AG20443 (cell line): ENCODE measurements at regions not wholly inside any gene's neighbourhood (a gene's known extent, or its start where the extent isn't known, plus 50 kb on each side); places are given as distances from the start of the nearest gene placed in this dataset.

ENCODE experiments used
- DNase-seq: peaks from one replicate; pipeline ENCODE4 v3.0.0; 2012; ENCODE audit warnings: low spot score, mixed read lengths

- no peak for DNase-seq
Measured at GRCh38 chr2:16318051-16318450, 347.6 kb downstream of the CYRIA start.

- no peak for DNase-seq
Measured at GRCh38 chr2:16317211-16317830, 348.3 kb downstream of the CYRIA start.

- no peak for DNase-seq
Measured at GRCh38 chr2:16316456-16317210, 349.0 kb downstream of the CYRIA start.

- no peak for DNase-seq
Measured at GRCh38 chr2:16315908-16316307, 349.7 kb downstream of the CYRIA start.

- DNase-seq: no peak
Measured at GRCh38 chr2:16315458-16315835, 350.2 kb downstream of the CYRIA start.

GRCh38 chr2:16314691-16315457 is 350.8 kb downstream of the CYRIA start:
- DNase-seq: no peak

GRCh38 chr2:16314001-16314400 is 351.6 kb downstream of the CYRIA start:
- no peak for DNase-seq

- no peak for DNase-seq
Measured at GRCh38 chr2:16313235-16313975, 352.2 kb downstream of the CYRIA start.

GRCh38 chr2:16312771-16313170 is 352.9 kb downstream of the CYRIA start:
- no peak for DNase-seq

GRCh38 chr2:16311521-16312440 is 353.9 kb downstream of the CYRIA start:
- DNase-seq: no peak

- no peak for DNase-seq
Measured at GRCh38 chr2:16308816-16309215, 356.8 kb downstream of the CYRIA start.

- DNase-seq: no peak
Measured at GRCh38 chr2:16304876-16305590, 360.6 kb downstream of the CYRIA start.

- DNase-seq: no peak
Measured at GRCh38 chr2:16303761-16304160, 361.9 kb downstream of the CYRIA start.

- no peak for DNase-seq
Measured at GRCh38 chr2:16303273-16303577, 362.4 kb downstream of the CYRIA start.

GRCh38 chr2:16302431-16303272 is 362.3 kb downstream of the MYCN start:
- no peak for DNase-seq

- DNase-seq: no peak
Measured at GRCh38 chr2:16301961-16302360, 361.6 kb downstream of the MYCN start.

- no peak for DNase-seq
Measured at GRCh38 chr2:16298866-16299265, 358.5 kb downstream of the MYCN start.

GRCh38 chr2:16296331-16297250 is 356.2 kb downstream of the MYCN start:
- no peak for DNase-seq

GRCh38 chr2:16296038-16296290 is 355.6 kb downstream of the MYCN start:
- no peak for DNase-seq
